ENCODE measurements at regions not wholly inside any gene's neighbourhood (a gene's known extent, or its start where the extent isn't known, plus 50 kb on each side); places are given as distances from the start of the nearest gene placed in this dataset.

DNA sequence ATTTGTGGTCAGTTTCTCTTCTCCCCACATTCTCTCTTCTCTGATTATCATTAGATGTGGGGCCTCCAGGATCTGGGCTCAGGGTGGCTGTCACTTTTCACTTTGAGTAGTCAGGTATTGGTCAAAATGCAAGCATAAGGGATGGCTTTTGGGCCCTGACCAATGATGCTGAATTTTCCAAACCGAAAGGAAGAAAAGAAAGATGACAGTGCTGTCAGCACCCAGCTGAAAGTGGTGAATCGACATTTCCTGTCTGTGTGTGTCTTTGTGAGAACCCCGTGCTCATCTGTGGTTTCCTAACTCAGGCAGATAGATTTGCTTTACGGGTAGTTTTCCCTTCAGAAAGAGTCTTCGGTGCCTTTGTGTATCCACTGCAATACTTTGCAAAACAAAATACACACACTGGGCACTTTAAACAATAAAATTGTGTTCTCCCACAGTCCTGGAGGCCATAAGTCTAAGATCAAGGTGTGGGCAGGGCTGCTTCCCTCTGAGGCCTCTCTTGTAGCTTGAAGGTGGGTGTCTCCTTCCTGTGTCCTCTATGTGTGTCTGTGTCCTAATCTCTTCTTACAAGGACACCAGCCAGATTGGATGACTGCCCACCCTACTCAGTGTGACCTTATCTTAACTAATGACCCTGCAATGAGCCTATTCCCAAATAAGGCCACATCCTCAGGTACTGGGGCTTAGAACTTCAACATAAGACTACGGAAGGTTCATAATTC, 274.8 kb upstream of the AJAP1 start:
- TF ChIP-seq TEAD4 (IDR thresholded peaks at IDR 0.05) (no peak), CREB1 (IDR thresholded peaks at IDR 0.05; ENCODE audit: low read depth) (no peak), EP300 (IDR thresholded peaks at IDR 0.05; ENCODE audit: borderline replicate concordance) (no peak), EGR1 (IDR thresholded peaks at IDR 0.05) (no peak), NFIC (IDR thresholded peaks at IDR 0.05) (no peak), MAX (IDR thresholded peaks at IDR 0.05) (no peak), TAF1 (IDR thresholded peaks at IDR 0.05; ENCODE audit: low read depth) (no peak), RAD21 (IDR thresholded peaks at IDR 0.05; ENCODE audit: low read depth) (no peak), YY1 (IDR thresholded peaks at IDR 0.05; ENCODE audit: low read depth) (no peak), FOXM1 (IDR thresholded peaks at IDR 0.05; ENCODE audit: borderline replicate concordance, low read depth) (no peak), ZBTB7A (IDR thresholded peaks at IDR 0.05; ENCODE audit: low read depth) (no peak), CEBPB (IDR thresholded peaks at IDR 0.05) (no peak), REST (IDR thresholded peaks at IDR 0.05; ENCODE audit: low read depth) (no peak), TCF12 (IDR thresholded peaks at IDR 0.05; ENCODE audit: low read depth) (no peak)

DNA sequence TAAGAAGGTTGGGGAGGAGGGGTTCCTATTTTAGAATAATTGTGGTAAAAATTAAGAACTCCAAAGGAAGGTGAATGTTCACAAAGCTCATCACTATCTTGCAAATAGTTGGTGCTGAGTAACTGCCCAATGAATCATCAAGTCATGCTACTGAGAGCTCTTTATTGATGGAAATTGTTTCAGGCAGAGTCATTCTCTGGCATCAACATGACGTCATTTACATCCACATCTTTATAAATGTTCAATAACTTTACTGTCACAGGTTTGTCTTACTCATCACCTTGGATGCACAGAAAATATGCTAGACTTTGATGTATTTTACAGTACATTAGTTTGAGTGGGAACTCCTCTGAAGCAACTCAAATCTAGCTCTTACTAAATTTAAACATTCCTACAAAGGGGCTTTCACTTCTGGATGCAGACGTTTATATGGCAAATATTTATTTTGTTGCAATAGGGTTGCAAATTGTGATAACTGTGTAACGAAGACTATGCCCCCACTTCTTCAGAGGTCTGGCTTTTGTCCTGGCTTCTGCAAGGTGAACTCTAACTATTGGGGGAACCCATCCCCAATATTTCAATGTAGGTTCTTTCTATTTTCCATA, 273.7 kb upstream of the AJAP1 start:
- TF ChIP-seq, protein P1, sequence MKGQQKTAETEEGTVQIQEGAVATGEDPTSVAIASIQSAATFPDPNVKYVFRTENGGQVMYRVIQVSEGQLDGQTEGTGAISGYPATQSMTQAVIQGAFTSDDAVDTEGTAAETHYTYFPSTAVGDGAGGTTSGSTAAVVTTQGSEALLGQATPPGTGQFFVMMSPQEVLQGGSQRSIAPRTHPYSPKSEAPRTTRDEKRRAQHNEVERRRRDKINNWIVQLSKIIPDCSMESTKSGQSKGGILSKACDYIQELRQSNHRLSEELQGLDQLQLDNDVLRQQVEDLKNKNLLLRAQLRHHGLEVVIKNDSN (IDR thresholded peaks at IDR 0.05) = no peak
- no peak for TF ChIP-seq ZBTB7A (IDR thresholded peaks at IDR 0.05; ENCODE audit: low read depth)
- no peak for TF ChIP-seq TEAD4 (IDR thresholded peaks at IDR 0.05)
- no peak for TF ChIP-seq EGR1 (IDR thresholded peaks at IDR 0.05)
- no peak for TF ChIP-seq NFIC (IDR thresholded peaks at IDR 0.05)
- no peak for TF ChIP-seq CEBPB (IDR thresholded peaks at IDR 0.05)
- no peak for TF ChIP-seq YY1 (IDR thresholded peaks at IDR 0.05; ENCODE audit: low read depth)
- no peak for TF ChIP-seq MAX (IDR thresholded peaks at IDR 0.05)
- no peak for TF ChIP-seq TAF1 (IDR thresholded peaks at IDR 0.05; ENCODE audit: low read depth)
- no peak for TF ChIP-seq EP300 (IDR thresholded peaks at IDR 0.05; ENCODE audit: borderline replicate concordance)
- no peak for TF ChIP-seq REST (IDR thresholded peaks at IDR 0.05; ENCODE audit: low read depth)
- TF ChIP-seq RAD21 (IDR thresholded peaks at IDR 0.05; ENCODE audit: low read depth) = no peak
- TF ChIP-seq TCF12 (IDR thresholded peaks at IDR 0.05; ENCODE audit: low read depth) = no peak
- no peak for TF ChIP-seq CREB1 (IDR thresholded peaks at IDR 0.05; ENCODE audit: low read depth)

DNA sequence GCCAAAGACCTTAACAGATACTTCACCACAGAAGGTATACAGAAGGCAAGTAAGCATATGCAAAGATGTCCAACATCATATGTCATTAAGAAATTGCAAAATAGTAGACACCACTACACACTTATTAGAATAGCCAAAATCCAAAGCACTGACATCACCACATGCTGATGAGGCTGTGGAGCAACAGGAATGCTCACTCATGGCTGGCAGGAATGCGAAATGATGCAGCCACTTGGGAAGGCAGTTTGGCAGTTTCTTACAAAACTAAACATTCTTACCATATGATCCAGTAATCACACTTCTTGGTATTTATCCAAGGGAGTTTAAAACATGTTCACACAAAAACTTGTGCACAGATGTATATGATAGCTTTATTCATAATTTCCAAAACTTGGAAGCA, 261.2 kb upstream of the AJAP1 start:
- TF ChIP-seq YY1 (IDR thresholded peaks at IDR 0.05; ENCODE audit: low read depth) (no peak), TCF12 (IDR thresholded peaks at IDR 0.05; ENCODE audit: low read depth) (no peak), TEAD4 (IDR thresholded peaks at IDR 0.05) (no peak), REST (IDR thresholded peaks at IDR 0.05; ENCODE audit: low read depth) (no peak), CREB1 (IDR thresholded peaks at IDR 0.05; ENCODE audit: low read depth) (no peak)
- TF ChIP-seq, protein P1 (IDR thresholded peaks at IDR 0.05) = no peak

DNA sequence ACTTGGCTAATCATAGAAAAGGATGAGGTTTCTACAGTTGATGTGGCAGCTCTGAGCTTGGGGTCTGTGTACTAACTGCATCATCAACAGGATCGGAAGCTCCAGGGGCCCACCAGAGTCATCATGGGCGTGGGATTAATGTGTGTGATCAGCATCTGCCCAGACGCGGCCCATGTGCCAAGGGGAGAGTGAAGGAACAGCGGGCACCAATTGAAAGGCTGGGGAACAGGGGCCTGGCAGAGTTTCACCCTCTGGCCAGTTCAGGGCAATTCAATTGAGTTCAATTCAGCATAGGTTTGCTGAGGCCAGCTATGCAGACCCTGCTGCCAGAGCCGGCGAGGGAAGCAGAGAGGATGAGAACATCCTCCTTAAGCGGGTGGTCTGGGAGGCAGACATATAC, 260.0 kb upstream of the AJAP1 start:
- TF ChIP-seq CEBPB (IDR thresholded peaks at IDR 0.05) (no peak), ZBTB7A (IDR thresholded peaks at IDR 0.05; ENCODE audit: low read depth) (no peak), CREB1 (IDR thresholded peaks at IDR 0.05; ENCODE audit: low read depth) (no peak), MAX (IDR thresholded peaks at IDR 0.05) (no peak), FOXM1 (IDR thresholded peaks at IDR 0.05; ENCODE audit: borderline replicate concordance, low read depth) (no peak), EP300 (IDR thresholded peaks at IDR 0.05; ENCODE audit: borderline replicate concordance) (no peak), REST (IDR thresholded peaks at IDR 0.05; ENCODE audit: low read depth) (no peak), TCF12 (IDR thresholded peaks at IDR 0.05; ENCODE audit: low read depth) (no peak), YY1 (IDR thresholded peaks at IDR 0.05; ENCODE audit: low read depth) (no peak), TEAD4 (IDR thresholded peaks at IDR 0.05) (no peak), EGR1 (IDR thresholded peaks at IDR 0.05) (no peak), NFIC (IDR thresholded peaks at IDR 0.05) (no peak), RAD21 (IDR thresholded peaks at IDR 0.05; ENCODE audit: low read depth) (no peak), TAF1 (IDR thresholded peaks at IDR 0.05; ENCODE audit: low read depth) (no peak)
- TF ChIP-seq, protein P1 (IDR thresholded peaks at IDR 0.05) = no peak

Data from Ishikawa (cell line).